DOHH2 (cell line): ENCODE measurements at regions not wholly inside any gene's neighbourhood (a gene's known extent, or its start where the extent isn't known, plus 50 kb on each side); places are given as distances from the start of the nearest gene placed in this dataset.

ENCODE experiments used
- CTCF ChIP-seq: fragments of 200-600 bp; sonication (generic); IDR thresholded peaks from one replicate; pipeline ENCODE4 v1.5.1; 2014; ENCODE audit warnings: antibody characterized with exemption, mild to moderate bottlenecking, low read depth, low read length; ENCODE audit not compliant: poor library complexity, severe bottlenecking
- EZH2phosphoT487 ChIP-seq: fragments of 200-600 bp; sonication (generic); IDR thresholded peaks from 2 replicates; pipeline ENCODE4 v1.6.1; 2017; ENCODE audit warnings: borderline replicate concordance, mild to moderate bottlenecking, antibody characterized with exemption, low read length, moderate library complexity, mixed read lengths

- no peak for TF ChIP-seq CTCF
- TF ChIP-seq EZH2phosphoT487, result no peak
These were observed 336.1 kb upstream of the CITED2 start for GRCh38 chr6:139710556-139710955.
